Activated CD4-positive, alpha-beta memory T cell treated with anti-CD3 and anti-CD28 coated beads, Interleukin-2, amount 10 ng/mL, durations not matched to agents 7 days and 5 days (primary cell): ENCODE measurements at regions not wholly inside any gene's neighbourhood (a gene's known extent, or its start where the extent isn't known, plus 50 kb on each side); places are given as distances from the start of the nearest gene placed in this dataset.
"Not testable (repeated sequence)": the region's sequence is repeated elsewhere in the genome, so short reads cannot be mapped to it uniquely, and the experiment has no call there.

Experiments used
- CTCF ChIA-PET: fragments of 350-600 bp; sonication (Branson Sonifier 250); formaldehyde crosslinking; loops from one replicate; lab custom pipeline; 2021; ENCODE audit warnings: antibody characterized with exemption, inconsistent platforms; lab: Charles Lee
- POLR2A ChIA-PET: fragments of 350-600 bp; sonication (Branson Sonifier 250); formaldehyde crosslinking; loops from one replicate; lab custom pipeline; 2021; ENCODE audit warnings: antibody characterized with exemption; lab: Charles Lee
- DNase-seq: peaks from one replicate; pipeline ENCODE4 v3.0.0-alpha.2; 2020
- H3K27ac Mint-ChIP-seq: one replicate; pipeline ENCODE4 v1.8.0; 2021; ENCODE audit warnings: mild to moderate bottlenecking, mixed read lengths
- H3K27me3 Mint-ChIP-seq: one replicate; pipeline ENCODE4 v1.8.0; 2021; ENCODE audit warnings: mixed read lengths
- H3K36me3 Mint-ChIP-seq: one replicate; pipeline ENCODE4 v1.8.0; 2021; ENCODE audit warnings: low read depth, mixed read lengths
- H3K4me1 Mint-ChIP-seq: one replicate; pipeline ENCODE4 v1.8.0; 2021; ENCODE audit warnings: mixed read lengths
- H3K4me3 Mint-ChIP-seq: one replicate; pipeline ENCODE4 v1.8.0; 2021; ENCODE audit warnings: mild to moderate bottlenecking, mixed read lengths
- H3K9me3 Mint-ChIP-seq: one replicate; pipeline ENCODE4 v1.8.0; 2021; ENCODE audit warnings: mixed read lengths

- Mint-ChIP-seq H3K27ac (no peak overlapping the region), H3K9me3 (peaks cover 9% of the 10 kb centered on the region), H3K4me3 (no peak overlapping the region), H3K4me1 (no peaks in the 10 kb centered on the region), H3K36me3 (no peaks in the 10 kb centered on the region), H3K27me3 (no peaks in the 10 kb centered on the region)
- CTCF ChIA-PET, result no interaction called here
- no peak for DNase-seq
- POLR2A ChIA-PET, result no interaction called here
Measured at GRCh38 chr19:28063702-28064101, 1149.2 kb downstream of the UQCRFS1 start.

DNA sequence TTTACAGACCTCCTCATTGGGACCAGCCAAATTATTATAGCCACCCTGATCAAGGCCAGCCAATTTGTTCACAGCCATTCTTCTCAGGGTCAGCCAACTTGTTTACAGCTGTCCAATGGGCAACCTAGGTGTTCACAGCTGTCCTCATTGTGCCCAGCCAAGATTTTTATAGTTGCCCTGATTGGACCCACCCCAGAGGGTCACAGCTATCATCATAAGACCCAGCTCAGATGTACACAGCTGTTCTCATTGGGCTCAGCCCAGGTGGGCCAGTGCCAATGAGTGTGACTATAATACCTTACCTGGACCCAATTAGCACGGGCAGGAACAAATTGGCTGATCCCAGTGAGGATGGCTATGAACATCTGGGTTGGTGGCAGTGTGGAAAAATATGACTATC is 1151.8 kb downstream of the UQCRFS1 start:
- ChIA-PET POLR2A (no interaction called here), CTCF (no interaction called here)
- peaks cover 11% of the 10 kb centered on the region for H3K9me3 Mint-ChIP-seq
- DNase-seq, result no peak
- no peaks in the 10 kb centered on the region for H3K27me3 Mint-ChIP-seq
- H3K4me3 Mint-ChIP-seq, result no peak overlapping the region
- H3K4me1 Mint-ChIP-seq, result no peaks in the 10 kb centered on the region
- no peak overlapping the region for H3K27ac Mint-ChIP-seq
- H3K36me3 Mint-ChIP-seq, result no peaks in the 10 kb centered on the region

- POLR2A ChIA-PET, H3K4me1 Mint-ChIP-seq, CTCF ChIA-PET, H3K27ac Mint-ChIP-seq, H3K27me3 Mint-ChIP-seq, DNase-seq, H3K36me3 Mint-ChIP-seq, H3K4me3 Mint-ChIP-seq: not testable (repeated sequence)
- peaks cover 20% of the 10 kb centered on the region for H3K9me3 Mint-ChIP-seq
Measured at GRCh38 chr19:28057026-28057425, 1155.9 kb downstream of the UQCRFS1 start.

DNA sequence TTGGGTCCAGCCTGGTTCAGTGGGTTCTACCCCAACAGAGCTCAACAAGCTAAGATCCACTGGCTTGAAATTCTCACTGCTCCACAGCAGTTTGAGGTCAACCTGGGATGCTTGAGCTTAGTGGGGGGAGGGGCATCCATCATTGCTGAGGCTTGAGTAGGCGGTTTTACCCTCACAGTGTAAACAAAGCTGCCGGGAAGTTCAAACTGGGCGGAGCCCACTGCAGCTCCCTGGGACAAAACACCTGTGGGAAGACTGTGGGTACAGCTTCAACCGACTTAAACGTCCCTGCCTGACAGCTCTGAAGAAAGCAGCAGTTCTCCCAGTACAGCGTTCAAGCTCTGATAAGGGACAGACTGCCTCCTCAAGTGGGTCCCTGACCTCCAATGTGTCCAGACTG is 1161.9 kb downstream of the UQCRFS1 start:
- ChIA-PET POLR2A (no interaction called here), CTCF (no interaction called here)
- Mint-ChIP-seq H3K27me3 (no peaks in the 10 kb centered on the region), H3K4me3 (no peak overlapping the region), H3K36me3 (no peaks in the 10 kb centered on the region), H3K4me1 (no peaks in the 10 kb centered on the region), H3K27ac (no peak overlapping the region), H3K9me3 (peaks cover 31% of the 10 kb centered on the region)
- DNase-seq, result no peak

DNA sequence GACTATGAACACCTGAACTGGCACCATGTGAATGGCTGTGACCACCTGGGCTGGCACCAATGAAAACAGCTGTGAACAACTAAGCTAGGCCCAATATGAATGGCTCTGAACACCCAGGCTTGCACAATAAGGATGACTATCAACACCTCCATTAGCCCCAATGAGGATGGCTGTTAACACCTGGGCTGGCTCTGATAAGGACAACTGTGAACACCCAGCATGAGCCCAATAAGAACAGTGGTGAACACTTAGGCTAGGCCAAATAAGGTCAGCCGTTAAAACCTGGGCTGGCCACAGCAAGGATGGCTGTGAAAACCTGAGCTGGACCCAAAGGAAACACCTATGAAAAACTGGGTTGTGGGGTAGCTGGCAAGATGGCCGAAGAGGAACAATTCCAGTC is 1163.1 kb downstream of the UQCRFS1 start:
- POLR2A ChIA-PET, result no interaction called here
- no peak overlapping the region for H3K4me3 Mint-ChIP-seq
- no peak for DNase-seq
- H3K27ac Mint-ChIP-seq, result no peak overlapping the region
- H3K9me3 Mint-ChIP-seq, result peaks cover 31% of the 10 kb centered on the region
- no peaks in the 10 kb centered on the region for H3K4me1 Mint-ChIP-seq
- no peaks in the 10 kb centered on the region for H3K27me3 Mint-ChIP-seq
- CTCF ChIA-PET, result no interaction called here
- no peaks in the 10 kb centered on the region for H3K36me3 Mint-ChIP-seq

DNA sequence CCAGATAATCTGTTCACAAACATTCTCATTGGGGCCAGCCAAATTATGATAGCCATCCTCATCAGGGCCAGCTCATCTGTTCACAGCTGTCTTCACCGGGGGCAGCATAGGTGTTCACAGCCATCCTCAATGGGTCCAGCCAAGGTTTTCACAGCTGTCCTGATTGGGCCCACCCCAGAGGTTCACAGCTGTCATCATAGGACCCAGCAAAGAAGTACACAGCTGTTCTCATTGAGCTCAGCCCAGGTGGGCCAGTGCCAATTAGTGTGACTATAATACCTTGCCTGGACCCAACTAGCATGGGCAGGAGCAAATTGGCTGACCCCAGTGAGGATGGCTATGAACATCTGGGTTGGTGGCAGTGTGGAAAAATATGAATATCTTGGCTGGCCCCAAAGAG is 1166.0 kb downstream of the UQCRFS1 start:
- ChIA-PET CTCF (no interaction called here), POLR2A (no interaction called here)
- no peak overlapping the region for H3K4me3 Mint-ChIP-seq
- peaks cover 28% of the 10 kb centered on the region for H3K9me3 Mint-ChIP-seq
- no peak for DNase-seq
- H3K36me3 Mint-ChIP-seq, result no peaks in the 10 kb centered on the region
- H3K4me1 Mint-ChIP-seq, result no peaks in the 10 kb centered on the region
- H3K27ac Mint-ChIP-seq, result no peak overlapping the region
- no peaks in the 10 kb centered on the region for H3K27me3 Mint-ChIP-seq

- DNase-seq, result no peak
- Mint-ChIP-seq H3K4me1 (no peaks in the 10 kb centered on the region), H3K27ac (no peak overlapping the region), H3K9me3 (peaks cover 27% of the 10 kb centered on the region), H3K4me3 (no peak overlapping the region), H3K36me3 (no peaks in the 10 kb centered on the region), H3K27me3 (no peaks in the 10 kb centered on the region)
- POLR2A ChIA-PET, result no interaction called here
- CTCF ChIA-PET, result no interaction called here
Measured at GRCh38 chr19:28045621-28046020, 1167.3 kb downstream of the UQCRFS1 start.

DNA sequence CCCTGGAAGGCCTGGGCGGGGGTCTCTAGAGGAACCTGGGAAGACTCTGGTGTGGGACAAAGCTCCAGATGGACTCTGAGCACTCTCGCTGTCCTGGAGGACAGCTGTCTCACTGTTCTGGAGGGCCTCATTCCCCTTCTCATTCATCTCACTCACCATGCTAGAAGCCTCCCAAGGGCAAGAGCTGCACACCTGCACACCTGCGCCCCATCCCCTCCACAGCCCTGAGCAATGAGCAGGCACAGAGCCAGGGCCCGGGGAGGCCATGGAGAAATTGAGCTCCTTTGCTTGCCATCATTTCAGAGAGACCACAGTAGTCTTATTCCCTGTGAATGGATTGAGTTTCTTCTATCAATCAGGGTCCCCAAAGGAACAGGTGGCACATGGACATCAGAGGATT is 1168.5 kb downstream of the UQCRFS1 start:
- Mint-ChIP-seq H3K36me3 (no peaks in the 10 kb centered on the region), H3K4me1 (no peaks in the 10 kb centered on the region), H3K27ac (no peak overlapping the region), H3K9me3 (peaks cover 20% of the 10 kb centered on the region), H3K4me3 (no peak overlapping the region), H3K27me3 (no peaks in the 10 kb centered on the region)
- ChIA-PET POLR2A (no interaction called here), CTCF (no interaction called here)
- DNase-seq, result no peak

- H3K4me3 Mint-ChIP-seq, result no peak overlapping the region
- peaks cover 17% of the 10 kb centered on the region for H3K9me3 Mint-ChIP-seq
- POLR2A ChIA-PET, result no interaction called here
- H3K27ac Mint-ChIP-seq, result no peak overlapping the region
- no peaks in the 10 kb centered on the region for H3K36me3 Mint-ChIP-seq
- no peaks in the 10 kb centered on the region for H3K27me3 Mint-ChIP-seq
- H3K4me1 Mint-ChIP-seq, result no peaks in the 10 kb centered on the region
- CTCF ChIA-PET, result no interaction called here
- DNase-seq, result no peak
Measured at GRCh38 chr19:28042516-28042915, 1170.4 kb downstream of the UQCRFS1 start.

GRCh38 chr19:28039677-28040381 is 1173.1 kb downstream of the UQCRFS1 start:
- peaks cover 13% of the 10 kb centered on the region for H3K9me3 Mint-ChIP-seq
- no peaks in the 10 kb centered on the region for H3K27me3 Mint-ChIP-seq
- no peaks in the 10 kb centered on the region for H3K4me1 Mint-ChIP-seq
- no peak overlapping the region for H3K4me3 Mint-ChIP-seq
- no peak overlapping the region for H3K27ac Mint-ChIP-seq
- ChIA-PET POLR2A (no interaction called here), CTCF (no interaction called here)
- DNase-seq, result no peak
- no peaks in the 10 kb centered on the region for H3K36me3 Mint-ChIP-seq

DNA sequence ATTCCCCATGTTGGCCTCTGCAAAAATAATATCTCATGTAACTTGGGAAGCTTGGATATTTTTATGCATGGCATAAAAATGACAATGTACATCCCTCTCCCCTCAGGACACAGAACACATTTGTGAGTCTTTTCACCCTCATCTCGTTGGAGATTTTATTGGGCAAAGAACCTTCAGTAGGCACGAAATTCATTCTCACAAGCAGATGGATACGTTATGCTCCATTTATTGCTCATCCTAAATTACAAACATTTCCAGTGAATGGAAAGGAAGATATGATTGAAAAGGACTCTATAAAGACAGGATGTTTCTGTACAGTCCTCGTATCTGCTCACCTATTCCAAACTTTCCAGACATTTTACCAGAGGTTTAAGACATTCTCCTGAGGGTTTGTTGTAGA is 1175.8 kb downstream of the UQCRFS1 start:
- no peaks in the 10 kb centered on the region for H3K27me3 Mint-ChIP-seq

DNA sequence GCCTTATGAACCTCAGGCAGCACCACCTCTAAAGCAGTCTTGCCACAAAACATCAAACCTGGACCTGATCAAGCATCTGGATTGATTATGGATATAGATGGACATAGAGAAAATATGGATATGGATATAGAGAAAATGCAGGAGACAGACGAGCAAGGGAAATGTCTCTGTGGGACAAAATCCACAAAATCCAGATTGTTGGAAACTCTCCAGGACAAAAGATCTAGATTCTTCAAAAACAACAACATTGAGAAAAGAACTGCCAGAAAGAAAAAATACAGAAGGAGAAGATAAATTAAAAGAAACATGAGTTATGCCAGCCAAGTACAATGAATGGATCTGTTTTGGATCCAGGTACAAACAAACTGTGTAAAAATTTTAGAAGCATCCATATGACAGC is 1176.5 kb downstream of the UQCRFS1 start:
- Mint-ChIP-seq H3K27me3 (no peaks in the 10 kb centered on the region), H3K4me3 (no peak overlapping the region), H3K4me1 (no peaks in the 10 kb centered on the region), H3K36me3 (no peaks in the 10 kb centered on the region), H3K9me3 (peaks cover 9% of the 10 kb centered on the region), H3K27ac (no peak overlapping the region)
- DNase-seq, result no peak
- ChIA-PET CTCF (no interaction called here), POLR2A (no interaction called here)

More for the DNA sequence above, 1175.8 kb downstream of the UQCRFS1 start:
- Mint-ChIP-seq H3K36me3 (no peaks in the 10 kb centered on the region), H3K4me1 (no peaks in the 10 kb centered on the region), H3K27ac (no peak overlapping the region), H3K9me3 (peaks cover 9% of the 10 kb centered on the region), H3K4me3 (no peak overlapping the region)
- POLR2A ChIA-PET, result no interaction called here
- no peak for DNase-seq
- CTCF ChIA-PET, result no interaction called here

GRCh38 chr19:28034936-28035335 is 1178.0 kb downstream of the UQCRFS1 start:
- DNase-seq, result no peak
- H3K36me3 Mint-ChIP-seq, result no peaks in the 10 kb centered on the region
- H3K4me1 Mint-ChIP-seq, result no peaks in the 10 kb centered on the region
- H3K27ac Mint-ChIP-seq, result no peak overlapping the region
- peaks cover 9% of the 10 kb centered on the region for H3K9me3 Mint-ChIP-seq
- ChIA-PET CTCF (no interaction called here), POLR2A (no interaction called here)
- no peaks in the 10 kb centered on the region for H3K27me3 Mint-ChIP-seq
- H3K4me3 Mint-ChIP-seq, result no peak overlapping the region

DNA sequence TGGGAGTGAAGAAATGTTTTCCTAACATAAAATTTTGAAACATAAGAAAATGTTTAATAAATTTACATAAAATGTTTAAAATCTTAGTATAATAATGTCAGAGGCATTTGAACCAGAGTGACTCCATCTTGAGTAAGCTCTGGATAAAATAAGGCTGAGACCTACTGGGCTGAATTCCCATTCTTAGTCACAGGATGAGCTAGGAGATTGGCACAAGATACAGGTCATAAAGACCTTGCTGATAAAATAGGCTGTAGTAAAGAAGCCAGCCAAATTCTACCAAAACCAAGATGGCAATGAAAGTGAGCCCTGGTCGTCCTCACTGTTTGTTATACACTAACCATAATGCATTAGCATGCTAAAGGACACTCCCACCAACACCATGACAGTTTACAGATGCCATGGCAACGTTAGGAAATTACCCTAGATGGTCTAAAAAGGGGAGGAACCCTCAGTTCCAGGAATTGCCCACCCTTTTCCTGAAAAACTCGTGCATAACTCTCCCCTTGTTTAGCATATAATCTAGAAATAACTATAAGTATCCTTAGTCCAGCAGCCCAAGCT is 1184.0 kb downstream of the UQCRFS1 start:
- Mint-ChIP-seq H3K27ac (no peak overlapping the region), H3K4me1 (no peaks in the 10 kb centered on the region), H3K27me3 (no peaks in the 10 kb centered on the region), H3K4me3 (no peak overlapping the region), H3K9me3 (peaks cover 7% of the 10 kb centered on the region), H3K36me3 (no peaks in the 10 kb centered on the region)
- ChIA-PET CTCF (no interaction called here), POLR2A (no interaction called here)
- no peak for DNase-seq
